ENCODE measurements at regions not wholly inside any gene's neighbourhood (a gene's known extent, or its start where the extent isn't known, plus 50 kb on each side); places are given as distances from the start of the nearest gene placed in this dataset.
"Not testable (repeated sequence)": the region's sequence is repeated elsewhere in the genome, so short reads cannot be mapped to it uniquely, and the experiment has no call there.

DNA sequence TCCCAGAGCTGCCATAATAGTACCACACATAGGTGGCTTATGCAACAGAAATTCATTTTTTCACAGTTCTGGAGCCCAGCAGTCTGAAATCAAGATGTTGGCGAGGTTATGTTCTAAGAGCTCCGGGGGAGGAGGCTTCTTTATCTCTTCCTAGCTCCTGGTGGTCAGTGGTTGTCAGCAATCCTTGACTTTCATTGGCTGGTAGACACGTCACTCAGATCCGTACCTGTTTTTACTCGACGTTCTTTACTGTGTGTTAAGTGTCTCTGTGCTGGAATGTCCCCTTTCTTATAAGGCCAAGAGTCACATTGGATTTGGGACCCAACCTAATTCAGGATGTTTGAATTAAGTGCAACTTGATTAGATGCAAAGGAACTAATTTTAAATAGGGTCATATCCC is 218.5 kb upstream of the CNTN3 start:
- H2AFZ ChIP-seq (ENCODE audit: low read length) = no peak overlapping the region
- H3K27ac ChIP-seq (ENCODE audit: low read length) = no peak overlapping the region
- DNase-seq = no peak
- no peaks in the 10 kb centered on the region for H3K79me2 ChIP-seq (ENCODE audit: low read length)
- H3K9me2 ChIP-seq (replicated peaks; ENCODE audit: insufficient read depth, low read length) = no peaks in the 10 kb centered on the region
- H3F3A ChIP-seq (ENCODE audit: insufficient read depth, low read length) = peaks cover 4% of the 10 kb centered on the region; the same call in 1 of the 2 replicates
- no peaks in the 10 kb centered on the region for H3K27me3 ChIP-seq (replicated peaks; ENCODE audit: insufficient read depth, low read length)
- peaks cover 12% of the 10 kb centered on the region for H3K4me1 ChIP-seq (ENCODE audit: low read length)
- H3K4me3 ChIP-seq (ENCODE audit: low read length) = no peak overlapping the region
- H4K20me1 ChIP-seq (ENCODE audit: insufficient read depth, low read length) = no peaks in the 10 kb centered on the region
- H3K4me2 ChIP-seq (ENCODE audit: low read depth, low read length) = no peak overlapping the region
- no peak overlapping the region for H3K9ac ChIP-seq (ENCODE audit: low read length)
- no peaks in the 10 kb centered on the region for H3K36me3 ChIP-seq (replicated peaks; ENCODE audit: insufficient read depth, low read length)
- H3K9me3 ChIP-seq (replicated peaks; ENCODE audit: insufficient read depth, low read length) = no peaks in the 10 kb centered on the region
- TF ChIP-seq, protein P1, sequence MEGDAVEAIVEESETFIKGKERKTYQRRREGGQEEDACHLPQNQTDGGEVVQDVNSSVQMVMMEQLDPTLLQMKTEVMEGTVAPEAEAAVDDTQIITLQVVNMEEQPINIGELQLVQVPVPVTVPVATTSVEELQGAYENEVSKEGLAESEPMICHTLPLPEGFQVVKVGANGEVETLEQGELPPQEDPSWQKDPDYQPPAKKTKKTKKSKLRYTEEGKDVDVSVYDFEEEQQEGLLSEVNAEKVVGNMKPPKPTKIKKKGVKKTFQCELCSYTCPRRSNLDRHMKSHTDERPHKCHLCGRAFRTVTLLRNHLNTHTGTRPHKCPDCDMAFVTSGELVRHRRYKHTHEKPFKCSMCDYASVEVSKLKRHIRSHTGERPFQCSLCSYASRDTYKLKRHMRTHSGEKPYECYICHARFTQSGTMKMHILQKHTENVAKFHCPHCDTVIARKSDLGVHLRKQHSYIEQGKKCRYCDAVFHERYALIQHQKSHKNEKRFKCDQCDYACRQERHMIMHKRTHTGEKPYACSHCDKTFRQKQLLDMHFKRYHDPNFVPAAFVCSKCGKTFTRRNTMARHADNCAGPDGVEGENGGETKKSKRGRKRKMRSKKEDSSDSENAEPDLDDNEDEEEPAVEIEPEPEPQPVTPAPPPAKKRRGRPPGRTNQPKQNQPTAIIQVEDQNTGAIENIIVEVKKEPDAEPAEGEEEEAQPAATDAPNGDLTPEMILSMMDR (IDR thresholded peaks at IDR 0.05; ENCODE audit: low read length) = no peak
- TF ChIP-seq EZH2phosphoT487 (IDR thresholded peaks at IDR 0.05; ENCODE audit: low read length) = no peak

DNA sequence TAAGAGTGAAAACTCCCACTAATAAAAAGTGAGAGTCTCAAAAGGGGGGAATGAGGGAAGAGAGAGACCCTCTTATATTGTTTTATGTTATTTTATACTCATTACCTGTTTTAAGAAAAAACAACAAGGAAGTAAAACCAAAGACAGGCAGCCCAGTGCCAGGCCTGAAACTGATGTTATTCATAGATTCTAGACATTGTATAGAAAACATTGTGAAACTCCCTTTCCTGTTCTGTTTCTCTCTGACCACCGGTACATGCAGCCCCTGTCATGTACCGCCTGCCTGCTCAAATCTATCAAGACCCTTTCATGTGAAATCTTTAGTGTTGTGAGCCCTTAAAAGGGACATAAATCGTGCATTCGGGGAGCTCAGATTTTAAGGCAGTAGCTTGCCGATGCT is 216.4 kb upstream of the CNTN3 start:
- H3K4me2 ChIP-seq (ENCODE audit: low read depth, low read length) = peak overlapping the region; percentile 57
- H3K9ac ChIP-seq (ENCODE audit: low read length) = peak overlapping the region; percentile 10; the same call in 1 of the 2 replicates
- H3K9me3 ChIP-seq (replicated peaks; ENCODE audit: insufficient read depth, low read length); H3K27me3 ChIP-seq (replicated peaks; ENCODE audit: insufficient read depth, low read length); H3K9me2 ChIP-seq (replicated peaks; ENCODE audit: insufficient read depth, low read length); H3F3A ChIP-seq (ENCODE audit: insufficient read depth, low read length); H4K20me1 ChIP-seq (ENCODE audit: insufficient read depth, low read length); H3K79me2 ChIP-seq (ENCODE audit: low read length); H3K36me3 ChIP-seq (replicated peaks; ENCODE audit: insufficient read depth, low read length): not testable (repeated sequence)
- peak; percentile 72 for DNase-seq
- peaks cover 12% of the 10 kb centered on the region for H3K4me1 ChIP-seq (ENCODE audit: low read length)
- peak overlapping the region; percentile 49; the same call in 1 of the 2 replicates for H3K27ac ChIP-seq (ENCODE audit: low read length)
- peak overlapping the region; percentile 64 for H2AFZ ChIP-seq (ENCODE audit: low read length)
- H3K4me3 ChIP-seq (ENCODE audit: low read length) = peak overlapping the region; percentile 39; the same call in 1 of the 2 replicates

DNA sequence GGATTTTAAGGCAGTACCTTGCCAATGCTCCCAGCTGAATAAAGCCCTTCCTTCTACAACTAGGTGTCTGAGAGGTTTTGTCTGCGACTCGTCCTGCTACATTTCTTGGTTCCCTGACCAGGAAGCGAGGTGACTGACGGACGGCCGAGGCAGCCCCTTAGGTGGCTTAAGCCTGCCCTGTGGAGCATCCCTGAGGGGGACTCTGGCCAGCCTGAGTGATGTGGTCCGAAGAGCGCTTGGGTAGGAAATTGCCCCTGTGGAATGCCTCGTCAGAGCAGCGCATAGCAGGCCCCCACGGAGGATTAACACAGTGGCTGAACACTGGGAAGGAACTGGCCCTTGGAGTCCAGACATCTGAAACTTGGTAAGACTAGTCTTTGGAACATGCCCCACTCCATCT is 210.9 kb upstream of the CNTN3 start:
- not testable (repeated sequence) for H4K20me1 ChIP-seq (ENCODE audit: insufficient read depth, low read length); H3K9me2 ChIP-seq (replicated peaks; ENCODE audit: insufficient read depth, low read length); DNase-seq; H3K4me3 ChIP-seq (ENCODE audit: low read length); H3K4me2 ChIP-seq (ENCODE audit: low read depth, low read length); H3K79me2 ChIP-seq (ENCODE audit: low read length); H3K9me3 ChIP-seq (replicated peaks; ENCODE audit: insufficient read depth, low read length); H3F3A ChIP-seq (ENCODE audit: insufficient read depth, low read length); H2AFZ ChIP-seq (ENCODE audit: low read length); H3K36me3 ChIP-seq (replicated peaks; ENCODE audit: insufficient read depth, low read length); H3K27me3 ChIP-seq (replicated peaks; ENCODE audit: insufficient read depth, low read length); H3K4me1 ChIP-seq (ENCODE audit: low read length); H3K9ac ChIP-seq (ENCODE audit: low read length); H3K27ac ChIP-seq (ENCODE audit: low read length)

DNA sequence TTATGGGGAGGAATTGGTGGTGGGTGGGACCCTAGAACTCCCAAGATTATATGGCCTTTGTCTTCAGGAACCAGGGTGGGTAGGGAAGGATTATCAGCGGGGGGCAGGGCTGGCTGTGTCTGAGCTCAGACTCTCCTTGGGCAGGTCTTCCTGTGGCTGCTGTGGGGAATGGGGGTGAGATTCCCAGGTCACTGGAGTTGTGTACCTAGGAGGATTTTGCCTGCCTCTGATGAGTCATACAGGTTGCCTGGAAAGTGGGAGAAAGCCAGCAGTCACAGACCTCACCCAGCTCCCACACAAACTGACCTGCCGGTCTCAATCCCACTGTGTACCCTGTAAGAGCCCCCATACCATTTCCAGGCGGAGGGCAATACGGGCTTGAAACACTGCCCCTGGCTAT is 209.9 kb upstream of the CNTN3 start:
- Histone ChIP-seq H3K9me2 (replicated peaks; ENCODE audit: insufficient read depth, low read length) (no peaks in the 10 kb centered on the region), H3K9ac (ENCODE audit: low read length) (no peak overlapping the region), H3K27ac (ENCODE audit: low read length) (no peak overlapping the region), H3K27me3 (replicated peaks; ENCODE audit: insufficient read depth, low read length) (no peaks in the 10 kb centered on the region), H3K79me2 (ENCODE audit: low read length) (no peaks in the 10 kb centered on the region), H4K20me1 (ENCODE audit: insufficient read depth, low read length) (no peaks in the 10 kb centered on the region), H3K4me1 (ENCODE audit: low read length) (no peaks in the 10 kb centered on the region), H3K4me3 (ENCODE audit: low read length) (no peak overlapping the region), H3K36me3 (replicated peaks; ENCODE audit: insufficient read depth, low read length) (no peaks in the 10 kb centered on the region), H3K9me3 (replicated peaks; ENCODE audit: insufficient read depth, low read length) (no peaks in the 10 kb centered on the region), H3K4me2 (ENCODE audit: low read depth, low read length) (no peak overlapping the region), H2AFZ (ENCODE audit: low read length) (no peak overlapping the region), H3F3A (ENCODE audit: insufficient read depth, low read length) (no peaks in the 10 kb centered on the region)
- TF ChIP-seq EZH2phosphoT487 (IDR thresholded peaks at IDR 0.05; ENCODE audit: low read length) = no peak
- no peak for TF ChIP-seq EZH2 (optimal IDR thresholded peaks at IDR 0.05; ENCODE audit: low read depth, low read length)
- TF ChIP-seq, protein P1 (IDR thresholded peaks at IDR 0.05; ENCODE audit: low read length) = no peak
- no peak for DNase-seq

All from MM.1S (cell line).